ENCODE measurements at regions not wholly inside any gene's neighbourhood (a gene's known extent, or its start where the extent isn't known, plus 50 kb on each side); places are given as distances from the start of the nearest gene placed in this dataset.

- H3K9me3 ChIP-seq (ENCODE audit: low read length): no peaks in the 10 kb centered on the region
- no peak for ATAC-seq
- H2AFZ ChIP-seq (ENCODE audit: low read length): no peak overlapping the region
- CTCF ChIA-PET (ENCODE audit: low intra/inter-chr PET ratio, low total read pairs): no interaction called here
- BruUV-seq (replicated peaks): no TSS peak
- H3K27me3 ChIP-seq (ENCODE audit: control insufficient read depth in 1 of 2, insufficient read depth in 2 of 2, low read length in 2 of 2): no peaks in the 10 kb centered on the region
- in situ Hi-C loops (cut with HindIII; ENCODE audit: extremely low pct_ligation_motif_present, low pct_unique_long_range_greater_than_20kb) (no loop called here), intact Hi-C loops (cut with micrococcal nuclease; ENCODE audit: unreplicated experiment) (no loop called here)
- TF ChIP-seq ZNF446 (CRISPR knock-in tag; IDR thresholded peaks at IDR 0.05) (no peak), AGO2 (optimal IDR thresholded peaks at IDR 0.05; ENCODE audit: low read depth, low read length) (no peak), TRIM24 (CRISPR knock-in tag; IDR thresholded peaks at IDR 0.05) (no peak), AGO1 (IDR thresholded peaks at IDR 0.05; ENCODE audit: low read depth, low read length, poor library complexity, severe bottlenecking) (no peak), ZNF782 (CRISPR knock-in tag; IDR thresholded peaks at IDR 0.05; ENCODE audit: borderline replicate concordance) (no peak), RERE (CRISPR knock-in tag; IDR thresholded peaks at IDR 0.05; ENCODE audit: low read depth) (no peak)
- no peak overlapping the region for H3K27ac ChIP-seq (ENCODE audit: extremely low read length, insufficient read depth, low read length)
- no peak for DNase-seq (ENCODE audit: low spot score)
- no peaks in the 10 kb centered on the region for H3K4me1 ChIP-seq (ENCODE audit: insufficient read depth, low read length)
- no peaks in the 10 kb centered on the region for H3K36me3 ChIP-seq (replicated peaks in 1 of 2; ENCODE audit: control insufficient read depth in 1 of 2, insufficient read depth in 2 of 2, low read length in 2 of 2)
- H3K4me2 ChIP-seq (ENCODE audit: low read depth, low read length): no peak overlapping the region
- POLR2A ChIA-PET: no interaction called here
- no peaks in the 10 kb centered on the region for H3K79me2 ChIP-seq (ENCODE audit: insufficient read depth, low read length)
- WGBS (ENCODE audit: low lambda C conversion rate): 8% methylated on average over 4 of the region's 4 CpGs
- no peak for FAIRE-seq
- no peak overlapping the region for H3K9ac ChIP-seq (ENCODE audit: insufficient read depth, low read depth, low read length)
- no peaks in the 10 kb centered on the region for H4K20me1 ChIP-seq (ENCODE audit: insufficient read depth, low read length)
- no peak overlapping the region for H3K4me3 ChIP-seq (replicated peaks in 1 of 3; ENCODE audit: insufficient read depth in 1 of 3, low read depth in 2 of 3, low read length in 3 of 3)
These were observed 694.5 kb downstream of the TLE1 start for GRCh38 chr9:80994892-80995291.
